GM21786 (cell line): ENCODE measurements at regions not wholly inside any gene's neighbourhood (a gene's known extent, or its start where the extent isn't known, plus 50 kb on each side); places are given as distances from the start of the nearest gene placed in this dataset.
"Not testable (repeated sequence)": the region's sequence is repeated elsewhere in the genome, so short reads cannot be mapped to it uniquely, and the experiment has no call there.

Experiments
- ATAC-seq: cut with Tn5 transposase; IDR thresholded peaks from one replicate; pipeline ENCODE4 v1.9.1; 2021; ENCODE audit not compliant: unreplicated experiment

DNA sequence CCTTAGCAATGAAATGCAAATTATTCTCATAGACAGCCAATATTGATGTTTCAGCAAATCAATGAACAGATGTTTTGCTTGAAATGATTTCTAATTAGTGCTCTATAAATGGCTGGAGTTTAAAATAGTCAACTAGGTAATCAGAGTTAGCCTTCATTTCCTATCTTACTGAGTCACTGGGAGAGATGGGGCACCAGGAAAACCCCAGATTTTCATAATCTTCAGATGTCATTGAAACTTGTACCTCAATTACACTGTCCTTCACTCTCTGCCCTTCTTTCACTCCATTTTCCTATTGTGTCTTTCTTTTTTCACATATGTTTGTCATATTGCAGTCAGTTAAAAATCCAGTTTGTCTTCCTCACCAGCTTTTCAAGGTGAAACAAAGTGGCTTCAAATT is 92.7 kb downstream of the C12orf75 start:
- no peak for ATAC-seq

DNA sequence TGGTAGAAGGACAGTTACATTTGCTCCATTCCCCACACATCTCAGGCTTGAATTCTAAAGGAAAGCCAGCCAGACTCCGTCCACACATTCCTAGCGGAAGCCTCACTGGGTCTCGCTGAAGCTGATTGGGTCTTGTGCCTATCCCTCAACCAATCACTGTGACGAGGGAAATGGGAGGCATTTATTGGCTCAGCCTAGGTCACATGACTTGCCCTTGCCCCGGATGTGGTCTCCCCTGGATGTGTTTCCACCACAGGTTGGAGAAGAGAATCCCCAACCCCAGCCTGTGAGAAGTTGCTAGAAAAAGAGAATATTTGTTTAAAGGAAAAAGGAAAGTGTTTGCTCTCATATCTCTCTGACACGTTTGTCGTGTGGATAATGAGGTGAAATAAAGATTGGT is 93.4 kb downstream of the C12orf75 start:
- ATAC-seq, result no peak

DNA sequence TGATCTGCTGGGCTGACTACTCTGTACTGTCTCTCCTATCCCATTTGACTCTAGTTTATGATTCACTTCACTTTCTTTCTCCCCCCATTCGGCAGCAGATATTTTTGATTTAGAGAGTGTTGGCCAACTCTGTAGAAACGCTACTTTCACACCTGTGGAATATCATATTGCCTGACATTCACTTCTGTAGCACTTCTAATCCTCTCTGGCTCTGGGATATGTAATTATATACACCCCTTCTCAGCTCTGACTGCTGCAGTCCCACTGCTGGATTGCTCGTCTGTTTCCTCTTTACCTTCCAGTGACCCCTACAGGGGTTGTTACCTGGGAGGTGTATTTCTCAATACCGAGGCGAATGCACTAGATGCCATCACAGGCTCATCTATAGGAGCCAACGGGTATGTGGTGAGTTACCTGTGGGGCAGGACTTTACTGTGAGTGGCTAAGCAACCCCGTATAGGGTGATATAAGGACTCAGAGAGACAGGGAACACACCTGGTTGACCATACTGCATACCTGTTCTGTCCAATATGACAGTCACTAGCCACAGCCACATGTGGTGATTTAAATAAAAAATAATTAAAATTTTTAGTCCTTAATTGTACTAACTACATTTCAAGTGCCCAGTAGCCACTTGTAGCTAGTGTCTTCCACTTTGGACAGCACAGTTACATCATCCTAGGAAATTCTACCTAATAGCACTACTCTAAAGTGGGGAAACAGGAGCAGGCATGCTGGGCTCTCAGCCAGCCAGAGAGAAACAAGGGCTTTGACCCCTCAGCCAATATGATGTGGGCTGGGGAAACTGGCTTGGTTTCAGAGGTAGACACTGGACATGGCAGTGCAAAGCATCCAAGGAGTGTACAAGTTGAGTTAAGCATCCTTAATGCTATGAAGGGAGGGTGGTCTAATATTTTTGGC is 95.0 kb downstream of the C12orf75 start:
- ATAC-seq, result no peak

DNA sequence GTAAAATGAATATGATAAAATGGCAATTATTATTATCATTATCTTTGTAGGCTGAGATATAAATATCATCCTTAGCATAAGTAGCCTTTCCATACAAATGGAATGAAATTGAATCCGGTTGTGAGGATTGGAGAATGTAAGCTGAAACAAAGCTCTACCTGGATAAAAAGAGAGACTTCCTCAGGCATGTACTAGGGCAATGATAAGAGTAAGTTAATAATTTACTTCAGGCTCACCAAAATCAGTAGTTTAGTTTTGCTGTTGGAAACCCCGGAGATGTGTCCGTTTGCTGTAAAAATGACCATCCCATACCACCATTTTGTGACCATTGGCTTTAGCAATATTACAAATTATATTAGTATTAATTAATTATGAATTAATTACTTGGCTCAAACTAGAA is 96.3 kb downstream of the C12orf75 start:
- no peak for ATAC-seq

DNA sequence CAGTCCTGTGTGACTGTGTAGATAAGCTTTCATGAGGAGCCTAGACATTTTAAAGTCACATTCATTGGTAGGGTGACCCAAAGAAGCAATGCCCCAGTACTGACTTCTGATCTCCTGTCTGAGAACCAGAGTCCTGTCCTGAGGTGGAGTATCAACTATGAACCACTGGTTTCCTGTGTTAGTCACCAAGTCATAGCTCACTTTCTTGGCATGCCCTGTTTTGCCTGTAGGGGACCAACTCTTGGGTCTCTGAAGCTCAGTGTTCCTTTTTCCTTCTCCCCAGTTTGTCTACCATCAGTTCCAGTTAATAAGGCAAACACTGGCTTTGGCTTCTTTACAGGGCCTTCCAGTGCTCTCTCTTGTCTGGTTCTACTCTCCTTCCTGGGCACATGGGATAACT is 97.4 kb downstream of the C12orf75 start:
- no peak for ATAC-seq

DNA sequence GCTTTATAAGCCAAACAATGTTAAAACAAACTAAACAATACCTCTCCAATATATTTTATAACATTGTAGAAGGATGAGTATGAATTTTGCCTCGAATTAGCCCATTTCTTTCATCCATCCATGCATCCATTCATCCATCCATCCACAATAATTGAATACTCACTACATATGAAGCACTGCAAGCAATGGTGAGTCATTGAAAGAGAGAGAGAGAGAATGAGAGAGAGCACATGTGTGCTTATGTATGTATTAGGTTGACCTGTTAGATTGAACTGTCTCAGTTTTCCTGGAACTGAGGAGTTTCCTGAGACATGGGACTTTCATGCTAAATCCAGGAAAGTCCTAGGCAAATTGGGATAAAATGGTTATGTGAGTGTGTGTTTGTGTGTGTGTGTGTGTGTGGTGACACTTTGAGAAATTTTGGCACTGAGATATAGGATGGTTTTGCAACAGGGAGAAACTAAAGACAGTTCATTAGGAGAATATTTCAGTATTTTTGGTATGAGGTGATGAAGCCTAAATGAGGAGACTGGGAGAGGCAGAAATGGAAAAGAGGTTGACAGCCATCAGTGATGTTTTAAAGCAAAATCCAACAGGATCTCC is 98.4 kb downstream of the C12orf75 start:
- no peak for ATAC-seq

DNA sequence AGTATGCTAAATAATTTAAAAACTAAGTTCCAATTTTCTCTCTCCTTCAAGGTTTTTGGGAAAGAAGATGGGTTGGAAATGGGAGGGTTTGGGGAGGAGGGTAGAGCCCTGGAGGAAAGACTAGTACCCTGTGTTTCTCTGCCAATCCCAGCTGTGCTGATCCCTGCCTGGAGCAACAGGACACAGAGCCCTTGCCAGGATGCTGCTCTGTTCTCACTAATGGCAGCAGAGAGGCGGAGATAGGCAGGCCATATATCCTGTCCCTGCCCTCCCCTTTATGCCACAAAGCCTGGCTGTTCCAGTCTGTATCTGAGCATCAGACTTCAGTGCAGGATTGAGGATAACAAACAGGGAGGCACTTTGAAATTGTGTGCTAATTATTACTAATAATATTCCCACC is 99.0 kb downstream of the C12orf75 start:
- no peak for ATAC-seq

DNA sequence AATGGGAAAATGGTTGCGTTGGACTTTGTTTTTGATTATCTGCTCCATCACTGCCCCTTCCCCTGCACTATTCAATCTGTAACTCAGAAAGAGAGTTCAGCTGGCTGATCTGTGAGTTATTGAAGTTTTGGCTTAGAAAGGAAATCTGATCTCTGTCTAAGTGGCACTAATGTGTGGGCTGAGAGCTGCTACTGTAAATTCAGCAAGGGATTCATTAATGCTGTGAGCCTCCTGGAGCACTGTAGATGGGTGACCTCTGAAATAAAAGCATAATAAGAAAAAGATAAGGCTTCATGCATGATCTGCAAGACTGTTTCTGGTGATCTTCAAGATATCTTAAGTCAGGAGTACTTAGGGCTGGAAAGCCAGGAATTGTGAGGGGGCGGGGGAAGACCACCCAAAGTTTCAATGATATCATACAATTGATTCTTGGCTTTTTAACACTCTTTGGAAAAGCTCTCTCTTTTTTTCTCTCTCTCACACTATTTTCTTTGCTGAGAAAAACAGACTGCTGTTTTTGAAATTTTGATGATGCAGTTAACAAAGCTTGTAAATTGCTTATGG is 101.1 kb downstream of the C12orf75 start:
- ATAC-seq, result no peak

DNA sequence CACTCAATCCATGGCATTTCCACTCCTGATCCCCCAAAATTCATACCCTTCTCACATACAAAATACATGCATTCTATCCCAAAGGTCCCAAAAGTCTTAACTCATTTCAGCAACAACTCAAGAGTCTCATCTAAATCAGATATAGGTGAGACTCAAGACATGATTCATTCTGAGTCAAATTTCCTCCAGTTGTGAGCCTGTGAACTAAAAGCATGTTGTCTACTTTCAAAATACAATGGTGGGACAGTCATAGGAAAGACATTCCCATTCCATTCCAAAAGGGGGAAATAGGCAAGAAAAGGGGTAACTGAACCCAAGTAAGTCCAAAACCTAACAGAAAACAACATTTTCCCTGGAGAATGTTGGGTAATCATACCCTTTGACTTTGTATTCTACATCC is 103.3 kb downstream of the C12orf75 start:
- no peak for ATAC-seq

DNA sequence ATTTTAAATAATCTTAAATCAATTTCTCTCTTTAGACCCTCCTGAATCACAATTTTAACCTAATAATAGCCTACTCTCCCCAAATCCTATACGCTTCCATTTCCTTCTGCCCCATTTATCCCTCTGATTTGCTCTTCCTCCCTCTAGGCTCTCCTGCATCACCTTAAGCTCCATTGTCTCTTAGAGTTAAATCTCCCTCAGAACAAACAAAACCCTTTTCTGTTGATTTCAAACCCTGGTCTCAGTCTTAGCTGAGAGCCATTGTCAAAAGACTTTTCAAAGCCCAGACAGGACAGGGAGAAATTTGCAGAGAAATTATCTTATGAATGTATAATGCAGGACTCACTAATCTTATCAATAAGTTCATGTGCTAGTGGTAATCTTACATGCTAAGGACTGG is 106.1 kb downstream of the C12orf75 start:
- no peak for ATAC-seq

DNA sequence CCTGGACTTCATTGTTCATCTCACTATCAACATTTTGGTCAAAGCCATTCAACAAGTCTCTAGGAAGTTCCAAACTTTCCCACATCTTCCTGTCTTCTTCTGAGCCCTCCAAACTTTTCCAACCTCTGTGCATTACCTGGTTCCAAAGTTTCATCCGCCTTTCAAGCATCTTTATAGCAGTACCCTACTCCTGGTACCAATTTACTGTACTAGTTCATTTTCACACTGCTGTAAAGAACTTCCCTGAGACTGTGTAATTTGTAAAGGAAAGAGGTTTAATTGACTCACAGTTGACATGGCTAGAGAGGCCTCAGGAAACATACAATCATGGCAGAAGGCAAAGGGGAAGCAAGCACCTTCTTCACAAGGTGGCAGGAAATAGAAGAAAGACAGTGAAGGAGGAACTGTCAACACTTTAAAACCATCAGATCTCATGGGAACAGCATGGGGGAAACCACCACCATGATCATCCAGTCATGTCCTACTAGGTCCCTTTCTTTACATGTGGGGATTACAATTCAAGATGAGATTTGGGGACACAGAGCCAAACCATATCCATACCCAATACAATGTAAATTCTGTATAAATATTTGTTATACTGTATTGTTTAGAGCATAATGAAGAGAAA is 109.7 kb downstream of the C12orf75 start:
- no peak for ATAC-seq

DNA sequence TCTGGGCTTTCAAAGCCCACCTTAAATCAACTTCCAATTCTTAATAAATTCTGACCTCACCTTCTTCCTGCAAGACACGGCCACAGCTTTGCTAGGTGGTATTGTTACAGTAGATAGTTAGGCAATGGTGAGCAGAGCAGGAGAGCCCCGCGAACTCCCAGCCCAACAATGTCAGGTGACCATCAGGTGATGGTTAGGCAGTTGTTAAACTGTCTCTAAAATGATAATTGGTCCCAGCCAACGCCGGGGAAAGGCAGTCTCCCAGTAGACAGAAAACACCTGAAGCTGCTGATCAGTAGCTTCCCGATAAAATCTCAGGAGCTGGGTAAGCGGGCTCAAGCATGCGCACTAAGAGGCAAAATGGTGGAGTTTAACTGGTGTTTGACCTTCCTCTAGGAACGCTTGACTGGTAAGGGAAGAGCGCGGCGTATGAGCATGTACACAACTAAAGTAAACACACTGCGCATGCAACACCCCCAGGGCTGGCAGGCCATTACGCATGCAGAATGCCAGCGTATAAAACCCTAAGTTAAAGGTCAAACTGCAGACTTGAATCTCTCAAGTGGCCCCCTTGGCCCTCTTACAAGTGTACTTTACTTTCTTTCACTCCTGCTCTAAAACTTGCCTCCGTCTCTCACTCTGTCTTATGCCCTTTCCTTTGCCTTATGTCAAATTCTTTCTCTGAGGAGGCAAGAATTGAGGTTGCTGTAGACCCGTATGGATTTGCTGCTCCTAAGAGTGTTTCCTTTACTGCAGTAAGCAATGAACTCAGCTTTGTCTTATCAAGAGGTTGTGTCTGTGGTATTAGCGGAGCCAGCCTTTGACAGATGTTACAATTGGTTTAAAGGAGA is 113.5 kb downstream of the C12orf75 start:
- no peak for ATAC-seq

DNA sequence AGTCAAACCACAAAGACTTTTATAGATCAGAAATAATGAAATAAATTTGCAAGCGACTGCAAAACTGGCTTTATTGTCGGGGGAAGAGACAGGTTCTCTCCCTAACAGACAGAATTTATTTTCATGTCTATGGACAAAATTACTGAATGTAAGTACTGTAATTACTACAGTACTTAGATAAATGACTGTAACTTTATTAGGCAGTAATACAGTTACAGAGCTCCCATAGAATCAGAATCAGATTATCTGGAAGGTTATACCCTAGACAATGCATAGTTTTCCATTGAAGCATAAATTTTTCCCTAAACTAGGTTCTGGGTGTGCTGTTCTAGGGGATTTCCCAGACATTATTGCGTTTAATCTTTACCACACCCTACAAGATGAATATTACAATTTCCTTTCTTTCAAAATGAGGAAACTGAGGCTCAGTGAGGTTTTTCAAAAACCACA is 114.2 kb downstream of the C12orf75 start:
- no peak for ATAC-seq

DNA sequence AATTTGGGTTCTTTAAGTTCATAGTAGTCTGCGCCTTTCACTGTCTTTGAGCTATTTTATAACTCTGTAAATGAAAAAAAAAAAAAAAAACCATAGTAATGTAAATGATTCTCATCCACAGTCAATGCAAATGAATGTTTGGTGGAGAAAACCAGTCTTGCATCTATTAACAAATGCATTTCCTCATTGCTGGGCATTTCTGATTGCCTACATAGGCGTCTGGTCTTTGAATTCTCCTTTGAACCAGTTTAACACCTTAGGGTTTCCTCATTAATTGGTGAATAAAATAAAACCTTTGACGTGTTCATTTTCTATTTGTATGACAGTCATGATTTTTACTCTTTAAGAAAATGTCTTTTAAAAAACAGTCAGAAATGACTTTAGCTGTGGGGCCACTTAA is 114.8 kb downstream of the C12orf75 start:
- no peak for ATAC-seq

DNA sequence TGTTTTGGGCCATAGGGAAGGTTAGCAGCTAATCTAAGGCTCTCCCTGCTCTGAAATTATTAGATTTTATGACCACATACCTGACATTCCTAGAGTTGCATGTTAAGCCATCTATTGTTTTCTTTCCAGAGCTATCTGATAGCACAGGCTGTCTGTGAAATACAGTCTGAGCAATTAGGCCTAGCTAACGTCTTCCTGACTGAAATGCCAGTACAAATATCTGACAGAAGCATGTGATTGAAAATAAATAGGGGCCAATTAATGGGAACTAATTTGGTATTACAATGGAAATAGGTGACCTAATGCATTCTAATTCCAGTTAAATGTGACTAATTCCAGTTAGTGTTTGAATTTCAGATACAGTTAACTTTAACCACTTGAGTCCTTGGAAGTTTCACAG is 115.2 kb downstream of the C12orf75 start:
- no peak for ATAC-seq

DNA sequence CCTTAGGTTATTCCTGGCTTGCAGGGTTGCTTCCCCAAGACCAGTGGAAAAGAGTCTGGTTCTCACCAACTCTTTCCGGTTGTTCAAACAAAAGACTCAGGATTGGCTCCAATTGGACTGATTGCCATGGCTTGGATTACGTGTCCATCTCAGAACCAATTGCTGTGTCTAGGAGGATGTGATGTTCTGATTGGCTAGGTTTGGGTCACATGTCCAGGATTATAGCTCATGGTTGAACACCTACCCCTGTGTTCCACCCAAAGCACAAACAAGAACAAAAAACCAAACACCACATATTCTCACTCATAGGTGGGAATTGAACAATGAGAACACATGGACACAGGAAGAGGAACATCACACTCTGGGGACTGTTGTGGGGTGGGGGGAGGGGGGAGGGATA is 116.0 kb downstream of the C12orf75 start:
- ATAC-seq, result not testable (repeated sequence)

DNA sequence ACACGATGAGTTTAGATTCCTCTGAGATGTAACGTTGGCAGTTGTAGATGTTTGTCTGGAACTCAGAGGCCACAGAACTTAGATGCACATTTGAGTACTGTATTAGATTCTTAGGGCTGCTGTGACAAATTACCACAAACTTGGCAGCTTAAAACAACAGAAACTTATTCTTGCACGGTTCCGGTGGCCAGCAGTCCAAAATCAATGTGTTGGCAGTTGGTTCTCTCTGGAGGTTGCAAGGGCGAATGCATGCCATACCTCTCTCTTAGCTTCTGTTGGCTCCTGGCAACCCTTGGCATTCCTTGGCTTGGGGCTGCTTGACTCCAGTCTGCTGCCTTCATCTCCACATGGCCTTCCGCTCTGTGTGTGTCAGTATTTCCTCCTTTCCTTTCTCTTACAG is 118.9 kb downstream of the C12orf75 start:
- no peak for ATAC-seq

DNA sequence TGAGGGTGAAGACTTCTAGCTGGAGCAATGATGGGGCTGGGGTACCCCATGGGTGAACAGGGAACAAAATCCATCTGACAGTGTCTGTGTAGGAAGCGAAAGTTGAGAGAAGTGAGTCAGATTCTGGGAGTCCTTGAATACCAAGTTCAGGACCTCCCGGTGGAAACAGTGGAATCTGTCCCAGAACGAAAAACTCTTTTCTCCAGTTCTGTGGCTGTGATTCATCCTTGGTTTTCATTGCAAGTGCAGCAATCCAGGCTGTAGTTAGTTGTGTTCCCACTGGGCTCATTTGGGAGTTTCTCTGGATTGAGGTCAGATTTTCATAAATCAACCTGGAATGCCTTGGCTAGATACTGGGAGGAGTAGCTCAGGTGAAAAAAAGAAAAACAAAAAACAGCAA is 120.7 kb downstream of the C12orf75 start:
- no peak for ATAC-seq

DNA sequence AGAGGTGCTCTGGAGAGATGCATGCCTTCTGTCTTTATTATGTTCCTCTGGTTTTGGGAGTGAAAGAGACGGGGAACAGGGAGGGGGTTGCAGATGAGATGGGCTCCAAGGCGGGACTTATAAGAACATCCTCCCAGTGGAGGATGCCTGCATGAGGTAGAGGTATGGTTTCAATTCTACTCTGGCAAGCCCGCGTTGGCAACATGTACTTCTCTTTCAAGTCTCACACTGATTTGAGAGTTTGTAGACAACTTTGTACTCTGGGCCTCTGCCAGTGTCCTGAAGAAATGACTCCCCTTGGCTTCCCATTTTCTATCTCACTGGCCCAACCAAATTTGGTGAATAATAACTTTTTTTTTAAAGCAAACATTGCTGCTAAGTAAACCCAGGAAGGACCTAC is 121.3 kb downstream of the C12orf75 start:
- no peak for ATAC-seq

DNA sequence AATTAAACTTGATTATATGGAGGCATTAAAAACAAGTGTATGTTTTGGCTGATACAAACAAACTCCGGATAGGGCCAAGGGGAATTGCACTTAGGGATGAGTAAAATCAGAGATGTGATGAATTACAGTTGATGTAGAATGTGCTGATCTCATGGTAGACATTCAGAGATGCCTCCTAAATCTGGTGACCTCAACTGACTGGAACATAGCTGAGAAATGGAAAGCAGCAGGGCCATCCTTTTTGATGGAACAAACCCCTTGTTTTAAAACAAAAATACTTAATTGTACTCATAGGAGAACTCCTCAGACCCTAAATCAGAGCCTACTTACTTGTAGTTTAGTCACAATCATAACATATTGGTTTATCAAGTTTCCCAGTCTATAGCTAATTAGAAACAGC is 122.8 kb downstream of the C12orf75 start:
- no peak for ATAC-seq

DNA sequence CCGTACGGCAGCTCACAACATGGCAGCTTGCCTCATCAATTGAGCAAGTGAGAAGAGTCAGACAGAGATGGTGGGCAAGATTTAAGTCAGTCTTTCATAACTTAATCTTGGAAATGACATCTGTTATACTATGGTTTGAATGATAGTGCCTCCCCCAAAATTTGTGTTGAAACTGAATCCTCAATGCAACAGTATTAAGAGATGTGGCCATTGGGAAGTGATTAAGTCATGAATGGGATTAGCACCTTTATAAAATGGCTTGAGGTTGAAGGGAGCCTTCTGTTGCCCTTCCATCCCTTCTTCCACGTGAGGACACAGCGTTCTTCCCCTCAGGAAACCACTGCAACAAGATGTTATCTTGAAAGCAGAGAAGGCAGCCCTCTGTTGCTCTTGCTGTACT is 124.2 kb downstream of the C12orf75 start:
- no peak for ATAC-seq
